ENCODE measurements at regions not wholly inside any gene's neighbourhood (a gene's known extent, or its start where the extent isn't known, plus 50 kb on each side); places are given as distances from the start of the nearest gene placed in this dataset.

DNA sequence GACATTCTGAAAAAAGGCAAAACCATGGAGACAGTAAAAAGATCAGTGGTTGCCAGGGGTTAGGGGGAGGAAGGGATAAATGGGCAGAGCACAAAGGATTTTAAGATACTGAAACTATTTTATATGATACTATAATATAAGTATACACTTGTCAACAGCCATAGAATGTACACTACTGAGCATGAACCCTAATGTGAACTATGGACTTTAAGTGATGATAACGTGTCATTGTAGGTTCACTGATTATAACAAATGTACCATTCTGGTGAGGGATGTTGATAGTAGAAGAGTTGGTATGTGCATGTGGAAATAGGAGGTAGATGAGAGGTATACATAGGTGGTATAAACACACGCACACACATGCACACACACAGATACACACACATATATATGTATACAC, 241.6 kb downstream of the NOL4 start:
- CTCF ChIA-PET, result no interaction called here

DNA sequence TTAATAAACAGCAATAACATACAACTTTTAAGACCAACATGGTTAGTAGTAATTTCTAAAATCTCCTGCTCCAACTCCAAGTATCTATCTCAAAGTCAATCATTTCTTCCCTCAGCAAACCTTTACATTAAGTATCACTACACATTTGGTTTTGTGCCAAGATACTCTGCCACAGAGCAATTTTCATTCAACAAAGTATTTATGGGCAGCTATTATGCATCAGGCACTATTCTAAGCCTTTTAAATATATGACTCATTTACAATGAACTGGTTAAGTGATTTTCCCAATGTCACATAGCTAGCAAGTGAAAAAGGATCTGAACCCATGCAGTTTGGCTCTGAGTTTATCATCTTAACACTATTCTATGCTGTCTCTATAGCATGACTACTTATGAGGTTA, 264.3 kb downstream of the NOL4 start:
- H3K9ac ChIP-seq, result no peak overlapping the region
- DNase-seq, result no peak
- H2AFZ ChIP-seq (ENCODE audit: low read depth), result no peak overlapping the region
- no peaks in the 10 kb centered on the region for H3K79me2 ChIP-seq (ENCODE audit: insufficient read depth)
- H3K9me2 ChIP-seq, result no peaks in the 10 kb centered on the region
- no peaks in the 10 kb centered on the region for H4K20me1 ChIP-seq (ENCODE audit: insufficient read depth)
- ChIA-PET CTCF (interaction anchor here (3.2 kb wide), 1 partner anchor 121 kb away, joined by 10 read pairs; no protein-coding TSS in a partner anchor), POLR2A (no interaction called here)
- H3K27me3 ChIP-seq (ENCODE audit: insufficient read depth), result no peaks in the 10 kb centered on the region
- H3F3A ChIP-seq (replicated peaks; ENCODE audit: insufficient read depth), result no peaks in the 10 kb centered on the region
- H3K4me1 ChIP-seq (ENCODE audit: control insufficient read depth in 1 of 2, insufficient read depth in 2 of 2, low read depth in 1 of 2, low read length in 1 of 2), result peaks cover 0 to 8% of the 10 kb centered on the region in 2 experiments; a peak in 2 of 4 replicates
- no peak overlapping the region for H3K4me2 ChIP-seq
- no peak overlapping the region for H3K27ac ChIP-seq (ENCODE audit: low read depth in 2 of 2, low read length in 1 of 2)
- no peak for TF ChIP-seq MXI1 (IDR thresholded peaks at IDR 0.05; ENCODE audit: low read depth, low read length)
- TF ChIP-seq EZH2phosphoT487 (IDR thresholded peaks at IDR 0.05; ENCODE audit: borderline replicate concordance, low read depth), result no peak
- TF ChIP-seq, protein P1, sequence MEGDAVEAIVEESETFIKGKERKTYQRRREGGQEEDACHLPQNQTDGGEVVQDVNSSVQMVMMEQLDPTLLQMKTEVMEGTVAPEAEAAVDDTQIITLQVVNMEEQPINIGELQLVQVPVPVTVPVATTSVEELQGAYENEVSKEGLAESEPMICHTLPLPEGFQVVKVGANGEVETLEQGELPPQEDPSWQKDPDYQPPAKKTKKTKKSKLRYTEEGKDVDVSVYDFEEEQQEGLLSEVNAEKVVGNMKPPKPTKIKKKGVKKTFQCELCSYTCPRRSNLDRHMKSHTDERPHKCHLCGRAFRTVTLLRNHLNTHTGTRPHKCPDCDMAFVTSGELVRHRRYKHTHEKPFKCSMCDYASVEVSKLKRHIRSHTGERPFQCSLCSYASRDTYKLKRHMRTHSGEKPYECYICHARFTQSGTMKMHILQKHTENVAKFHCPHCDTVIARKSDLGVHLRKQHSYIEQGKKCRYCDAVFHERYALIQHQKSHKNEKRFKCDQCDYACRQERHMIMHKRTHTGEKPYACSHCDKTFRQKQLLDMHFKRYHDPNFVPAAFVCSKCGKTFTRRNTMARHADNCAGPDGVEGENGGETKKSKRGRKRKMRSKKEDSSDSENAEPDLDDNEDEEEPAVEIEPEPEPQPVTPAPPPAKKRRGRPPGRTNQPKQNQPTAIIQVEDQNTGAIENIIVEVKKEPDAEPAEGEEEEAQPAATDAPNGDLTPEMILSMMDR (IDR thresholded peaks at IDR 0.05), result no peak
- TF ChIP-seq, protein P2, sequence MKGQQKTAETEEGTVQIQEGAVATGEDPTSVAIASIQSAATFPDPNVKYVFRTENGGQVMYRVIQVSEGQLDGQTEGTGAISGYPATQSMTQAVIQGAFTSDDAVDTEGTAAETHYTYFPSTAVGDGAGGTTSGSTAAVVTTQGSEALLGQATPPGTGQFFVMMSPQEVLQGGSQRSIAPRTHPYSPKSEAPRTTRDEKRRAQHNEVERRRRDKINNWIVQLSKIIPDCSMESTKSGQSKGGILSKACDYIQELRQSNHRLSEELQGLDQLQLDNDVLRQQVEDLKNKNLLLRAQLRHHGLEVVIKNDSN (IDR thresholded peaks at IDR 0.05; ENCODE audit: borderline replicate concordance, low read depth), result no peak
- no peak for TF ChIP-seq SMC3 (IDR thresholded peaks at IDR 0.05; ENCODE audit: low read depth, low read length)
- no peak for TF ChIP-seq CHD2 (IDR thresholded peaks at IDR 0.05; ENCODE audit: low read length, partially characterized antibody)
- TF ChIP-seq GATA2 (CRISPR knock-in tag; IDR thresholded peaks at IDR 0.05), result no peak
- TF ChIP-seq, protein P3, sequence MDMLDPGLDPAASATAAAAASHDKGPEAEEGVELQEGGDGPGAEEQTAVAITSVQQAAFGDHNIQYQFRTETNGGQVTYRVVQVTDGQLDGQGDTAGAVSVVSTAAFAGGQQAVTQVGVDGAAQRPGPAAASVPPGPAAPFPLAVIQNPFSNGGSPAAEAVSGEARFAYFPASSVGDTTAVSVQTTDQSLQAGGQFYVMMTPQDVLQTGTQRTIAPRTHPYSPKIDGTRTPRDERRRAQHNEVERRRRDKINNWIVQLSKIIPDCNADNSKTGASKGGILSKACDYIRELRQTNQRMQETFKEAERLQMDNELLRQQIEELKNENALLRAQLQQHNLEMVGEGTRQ (IDR thresholded peaks at IDR 0.05; ENCODE audit: borderline replicate concordance, low read depth, low read length), result no peak
- TF ChIP-seq NRF1 (IDR thresholded peaks at IDR 0.05; ENCODE audit: low read depth, low read length), result no peak
- no peak for TF ChIP-seq POLR2AphosphoS5 (IDR thresholded peaks at IDR 0.05; ENCODE audit: low read depth, low read length)
- no peak for TF ChIP-seq GABPA (IDR thresholded peaks at IDR 0.05; ENCODE audit: low read depth)
- no peak for TF ChIP-seq YY1 (IDR thresholded peaks at IDR 0.05; ENCODE audit: low read depth)
- no peak overlapping the region for H3K4me3 ChIP-seq (ENCODE audit: low read depth in 2 of 2, low read length in 1 of 2)
- H3K36me3 ChIP-seq (replicated peaks in 1 of 2; ENCODE audit: control insufficient read depth in 1 of 2, insufficient read depth in 2 of 2, low read length in 1 of 2), result no peaks in the 10 kb centered on the region
- H3K9me3 ChIP-seq, result no peaks in the 10 kb centered on the region

More for the DNA sequence above, 241.6 kb downstream of the NOL4 start:
- H3K27me3 ChIP-seq (ENCODE audit: insufficient read depth), result no peaks in the 10 kb centered on the region
- no peaks in the 10 kb centered on the region for H3K4me1 ChIP-seq (ENCODE audit: control insufficient read depth in 1 of 2, insufficient read depth in 2 of 2, low read depth in 1 of 2, low read length in 1 of 2)
- H2AFZ ChIP-seq (ENCODE audit: low read depth), result no peak overlapping the region
- H3K36me3 ChIP-seq (replicated peaks in 1 of 2; ENCODE audit: control insufficient read depth in 1 of 2, insufficient read depth in 2 of 2, low read length in 1 of 2), result no peaks in the 10 kb centered on the region
- WGBS (ENCODE audit: low lambda C conversion rate), result 55% methylated on average over 2 of the region's 2 CpGs
- H3K9ac ChIP-seq, result no peak overlapping the region
- H3K4me2 ChIP-seq, result no peak overlapping the region
- no peak for TF ChIP-seq TAF1 (IDR thresholded peaks at IDR 0.05; ENCODE audit: borderline replicate concordance, low read depth, low read length)
- TF ChIP-seq SIN3A (IDR thresholded peaks at IDR 0.05; ENCODE audit: borderline replicate concordance, low read depth, low read length), result no peak
- TF ChIP-seq TCF12 (IDR thresholded peaks at IDR 0.05), result no peak
- no peak for TF ChIP-seq GATA2 (CRISPR knock-in tag; IDR thresholded peaks at IDR 0.05)
- TF ChIP-seq RAD21 (IDR thresholded peaks at IDR 0.05; ENCODE audit: low read length), result no peak
- TF ChIP-seq, protein P3 (IDR thresholded peaks at IDR 0.05; ENCODE audit: borderline replicate concordance, low read depth, low read length), result no peak
- no peaks in the 10 kb centered on the region for H4K20me1 ChIP-seq (ENCODE audit: insufficient read depth)
- no peak overlapping the region for H3K27ac ChIP-seq (ENCODE audit: low read depth in 2 of 2, low read length in 1 of 2)
- H3K4me3 ChIP-seq (ENCODE audit: low read depth in 2 of 2, low read length in 1 of 2), result no peak overlapping the region
- no peaks in the 10 kb centered on the region for H3F3A ChIP-seq (replicated peaks; ENCODE audit: insufficient read depth)
- 0 out of 2 replicates have a peak, but pooled peaks cover 4% of the 10 kb centered on the region for H3K9me2 ChIP-seq
- H3K9me3 ChIP-seq, result no peaks in the 10 kb centered on the region
- POLR2A ChIA-PET, result no interaction called here
- H3K79me2 ChIP-seq (ENCODE audit: insufficient read depth), result no peaks in the 10 kb centered on the region
- DNase-seq, result no peak

Data from SK-N-SH (cell line).